ENCODE measurements at regions not wholly inside any gene's neighbourhood (a gene's known extent, or its start where the extent isn't known, plus 50 kb on each side); places are given as distances from the start of the nearest gene placed in this dataset.

DNA sequence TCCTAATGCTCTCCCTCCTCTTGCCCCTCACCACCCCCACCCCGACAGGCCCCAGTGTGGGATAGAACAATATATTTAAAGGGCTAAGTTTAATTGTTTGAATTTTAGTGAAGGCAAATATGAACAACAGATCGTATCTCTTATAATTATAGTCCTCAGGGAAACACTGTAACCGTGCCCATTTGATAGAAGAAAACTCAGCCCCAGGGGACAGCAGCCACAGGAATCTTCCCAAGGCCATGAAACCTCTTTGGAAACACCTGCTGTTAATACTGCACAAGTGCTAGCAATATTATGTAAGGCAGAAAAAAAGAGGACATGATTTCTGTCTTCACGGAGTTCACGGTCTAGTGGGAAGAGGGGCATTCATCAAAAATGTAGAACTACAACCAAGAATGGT lies 142.2 kb downstream of the URB2 start:
- no peak for DNase-seq

DNA sequence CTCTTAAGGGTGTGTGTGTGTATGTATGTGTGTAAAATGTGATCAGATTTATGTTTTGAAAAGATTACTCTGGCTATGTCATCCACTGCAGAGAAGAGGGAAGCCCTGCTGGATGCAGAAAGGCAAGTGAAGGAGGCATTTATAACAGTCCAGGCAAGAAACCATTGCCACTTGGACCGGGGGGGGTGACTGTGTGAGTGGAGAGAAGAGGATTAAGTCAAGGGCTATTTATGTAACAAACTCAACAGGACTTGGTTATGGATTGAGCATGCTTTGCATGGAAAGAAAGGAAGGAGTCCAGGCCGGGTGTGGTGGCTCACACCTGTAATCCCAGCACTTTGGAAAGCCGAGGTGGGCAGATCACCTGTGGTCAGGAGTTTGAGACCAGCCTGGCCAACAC lies 143.0 kb downstream of the URB2 start:
- no peak for DNase-seq

DNA sequence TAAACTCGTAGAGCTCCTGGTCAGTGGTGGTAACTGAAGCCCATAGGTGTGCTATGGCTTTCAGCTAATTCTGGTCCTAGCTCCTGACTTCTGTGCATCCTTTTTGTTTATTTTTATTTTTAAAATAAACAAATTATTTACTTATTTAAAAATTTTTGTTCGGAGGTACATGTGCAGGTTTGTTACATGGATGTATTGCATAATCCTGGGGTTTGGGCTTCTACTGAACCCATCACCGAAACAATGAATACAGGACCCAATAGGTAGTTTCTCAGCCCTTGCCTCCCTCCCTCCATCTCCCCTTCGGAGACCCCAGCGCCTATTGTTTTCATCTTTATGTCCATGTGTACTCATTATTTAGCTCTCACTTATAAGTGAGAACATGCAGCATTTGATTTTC lies 143.8 kb downstream of the URB2 start:
- no peak for DNase-seq

DNA sequence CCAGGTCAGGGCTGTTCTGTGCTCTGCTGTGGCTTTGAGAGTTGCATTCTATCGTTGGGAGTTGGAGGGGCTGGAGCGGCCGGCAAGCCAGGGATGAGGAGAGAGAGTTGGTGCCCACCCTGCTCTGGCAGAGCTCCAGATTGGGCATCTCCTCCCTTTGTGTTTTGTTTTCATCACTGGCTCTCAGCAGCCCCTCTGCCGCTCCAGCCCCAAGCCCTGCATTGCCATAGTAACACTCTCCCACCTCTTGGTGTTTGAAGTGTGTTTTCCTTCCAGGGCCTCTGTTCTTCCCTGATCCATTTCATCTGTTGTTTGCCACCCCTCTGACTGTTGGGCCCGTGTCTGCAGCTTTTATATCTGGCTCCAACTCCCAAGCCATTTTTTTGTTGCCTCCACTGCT lies 152.7 kb downstream of the URB2 start:
- no peak for DNase-seq

- DNase-seq = no peak
Observed at GRCh38 chr1:229781453-229781852, 155.4 kb downstream of the URB2 start.

DNA sequence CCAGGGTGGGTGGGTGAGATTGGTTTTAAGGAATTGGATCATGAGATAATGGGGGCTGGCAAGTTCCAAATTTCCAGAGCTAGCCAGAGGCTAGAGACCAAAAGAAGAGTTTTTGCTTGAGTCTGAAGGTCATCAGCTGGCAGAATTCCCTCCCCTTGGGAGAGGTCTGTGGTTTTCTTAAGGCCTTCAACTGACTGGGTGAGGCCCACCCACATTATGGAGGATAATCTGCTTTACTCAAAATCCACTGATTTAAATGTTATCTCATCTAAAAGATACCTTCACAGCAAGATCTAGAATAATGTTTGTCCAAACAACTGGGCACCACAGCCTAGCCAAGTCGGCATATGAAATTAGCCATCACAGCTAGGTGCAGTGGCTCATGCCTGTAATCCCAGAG lies 156.4 kb downstream of the URB2 start:
- DNase-seq = no peak

DNA sequence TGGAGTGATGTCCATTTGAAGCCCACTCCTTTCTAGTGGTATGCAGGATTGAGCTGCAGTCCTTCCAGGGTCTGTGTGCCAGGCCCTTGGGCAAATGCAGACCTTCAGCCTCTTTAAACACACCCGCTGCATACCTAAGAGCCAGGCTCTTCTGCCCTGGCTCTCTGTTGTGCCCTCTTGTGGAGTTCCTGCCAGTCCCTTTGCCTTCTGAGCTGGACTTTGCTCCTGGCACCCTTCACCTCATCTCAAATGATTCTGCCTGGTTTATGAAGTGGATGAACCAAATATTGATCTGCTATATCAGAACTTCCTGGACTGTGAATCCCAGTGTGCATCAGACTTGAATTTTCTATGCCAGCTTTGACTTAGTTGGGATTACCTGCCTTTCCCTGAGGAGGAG lies 158.8 kb downstream of the URB2 start:
- DNase-seq = no peak

DNA sequence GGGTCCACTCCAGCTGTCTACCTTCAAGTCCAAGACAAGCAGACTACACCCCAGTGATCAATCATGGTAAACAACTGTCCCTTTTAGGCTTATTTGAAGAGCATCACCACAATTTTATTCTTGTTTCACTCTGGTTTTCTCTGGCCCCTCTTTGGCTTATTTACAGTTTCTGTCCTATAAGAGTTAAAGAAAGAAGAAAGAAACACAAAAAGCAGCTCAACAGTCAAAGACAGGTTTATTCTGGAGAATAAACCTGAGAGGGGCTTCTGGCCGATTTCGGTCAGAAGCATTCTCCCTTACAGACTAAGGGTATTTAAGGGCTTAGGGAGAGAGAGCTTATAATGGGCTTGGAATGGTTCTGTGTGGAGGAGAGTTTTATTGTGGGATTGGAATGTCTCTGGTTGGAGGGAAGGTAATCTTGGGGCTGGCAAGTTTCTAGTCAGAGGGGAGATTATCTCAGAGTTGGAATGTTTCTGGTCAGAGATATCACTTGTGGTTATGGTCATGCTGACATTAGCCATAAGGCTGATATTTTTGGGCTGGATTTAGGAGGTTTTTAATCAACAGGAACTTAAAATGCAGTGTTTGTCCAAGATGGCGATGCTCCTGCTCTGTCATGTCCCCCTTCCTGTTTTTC lies 161.0 kb downstream of the URB2 start:
- DNase-seq = no peak

GRCh38 chr1:229788004-229788403 lies 162.0 kb downstream of the URB2 start:
- no peak for DNase-seq

- no peak for DNase-seq
Observed at GRCh38 chr1:229792012-229792975, 166.2 kb downstream of the URB2 start.

GRCh38 chr1:229793488-229793887 lies 167.4 kb downstream of the URB2 start:
- no peak for DNase-seq

GRCh38 chr1:229798558-229798957 lies 172.5 kb downstream of the URB2 start:
- no peak for DNase-seq

DNA sequence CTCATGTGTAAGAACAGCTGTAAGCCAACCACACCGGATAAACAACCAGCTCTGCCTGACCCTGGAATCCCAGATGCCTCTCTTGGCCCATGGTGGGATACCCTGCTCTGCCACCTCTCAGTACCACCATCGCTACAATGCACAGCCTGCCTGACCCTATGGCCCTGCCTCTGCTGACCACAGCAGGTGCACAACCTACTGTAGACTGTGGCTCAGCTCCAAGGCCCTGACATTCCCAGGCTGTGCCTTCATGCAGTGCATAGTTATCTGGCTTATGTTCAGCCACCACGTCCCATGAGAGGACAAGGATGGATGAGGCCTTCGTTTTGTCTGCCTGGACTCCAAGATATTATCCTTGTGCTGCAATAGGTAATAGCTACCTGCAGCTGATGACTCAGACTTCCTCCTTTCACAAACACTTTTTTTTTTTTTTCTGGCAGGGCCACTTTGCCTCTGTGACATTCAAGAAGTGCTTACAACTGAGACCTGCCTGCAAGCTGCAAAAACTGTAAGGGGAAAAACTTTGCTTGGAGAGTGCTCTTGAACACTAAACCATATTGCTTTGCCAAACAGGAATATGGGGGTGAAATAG lies 177.7 kb downstream of the URB2 start:
- no peak for DNase-seq

DNA sequence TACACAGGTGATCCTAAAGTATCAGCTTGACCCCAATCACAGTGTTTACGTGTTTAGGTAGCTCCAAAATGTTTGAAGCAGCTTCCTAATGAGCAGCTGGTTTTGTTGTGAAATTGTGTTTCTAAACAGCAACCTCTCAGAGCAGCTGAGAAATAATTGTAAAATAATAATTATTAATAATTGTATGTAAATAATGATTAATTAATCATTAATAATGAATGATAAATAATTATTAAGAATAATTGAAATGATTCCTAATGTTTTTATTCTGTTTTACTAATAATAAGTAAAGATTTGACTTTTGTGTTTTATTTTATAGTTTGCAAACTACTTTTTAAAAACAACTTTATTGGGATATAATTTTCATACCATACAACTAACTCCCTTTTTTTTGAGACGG lies 182.2 kb downstream of the URB2 start:
- DNase-seq = no peak

DNA sequence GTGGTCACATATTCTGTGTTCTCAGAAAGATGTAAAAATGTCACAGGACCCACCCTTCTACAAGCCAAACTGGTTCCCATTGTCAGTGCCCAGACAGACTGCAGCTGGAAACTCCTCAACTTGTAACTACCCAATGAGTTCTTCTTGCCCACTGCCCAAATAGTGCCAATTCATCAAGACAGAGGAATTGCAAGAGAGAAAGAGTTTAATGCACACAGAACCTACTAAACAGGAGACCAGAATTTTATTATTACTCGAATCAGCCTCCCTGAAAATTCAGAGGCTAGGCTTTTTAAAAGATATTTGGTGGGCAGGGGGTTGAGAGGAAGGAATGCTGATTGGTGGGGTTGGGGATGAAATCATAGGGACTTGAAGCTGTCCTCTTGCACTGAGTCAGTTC lies 184.1 kb downstream of the URB2 start:
- DNase-seq = no peak

DNA sequence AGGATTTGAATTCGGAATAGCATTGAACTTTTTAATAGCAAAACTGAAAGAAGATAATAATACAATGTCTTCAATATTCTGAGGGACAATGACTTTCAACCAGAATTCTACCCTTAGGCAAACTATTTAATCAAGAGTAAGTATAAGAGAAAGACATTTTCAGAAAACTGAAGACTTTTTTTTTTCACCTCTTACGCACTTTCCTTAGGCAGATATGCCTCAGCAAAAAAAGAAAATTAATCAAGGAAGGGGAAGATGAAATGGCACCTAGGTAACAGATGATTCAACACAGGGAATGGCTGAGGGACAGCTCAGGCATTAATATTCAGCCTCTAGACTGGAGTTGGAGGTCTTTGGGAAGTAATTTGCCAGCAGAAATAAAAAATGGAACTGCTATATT lies 184.9 kb downstream of the URB2 start:
- no peak for DNase-seq

GRCh38 chr1:229812148-229812547 lies 186.1 kb downstream of the URB2 start:
- DNase-seq = no peak

GRCh38 chr1:229812693-229813092 lies 186.6 kb downstream of the URB2 start:
- DNase-seq = no peak

DNA sequence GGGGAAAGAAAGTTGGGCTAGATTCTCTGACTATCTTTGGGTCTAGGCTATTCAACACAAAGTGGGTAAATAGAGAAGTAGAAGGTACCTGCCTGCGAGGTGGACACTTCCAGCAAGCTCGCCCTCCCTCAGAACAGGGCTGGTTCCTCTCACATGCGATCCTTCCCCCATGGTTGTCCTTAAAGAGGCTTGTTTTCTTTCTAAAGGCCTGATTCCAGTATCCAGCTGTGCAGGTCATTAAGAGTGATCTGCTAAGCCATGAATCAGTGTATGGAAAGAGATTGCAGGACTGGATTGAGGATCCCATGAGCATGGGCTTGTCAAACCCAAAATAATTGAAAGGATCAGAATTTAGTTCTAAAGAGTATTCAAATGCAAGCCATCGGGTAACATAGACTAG lies 189.0 kb downstream of the URB2 start:
- DNase-seq = no peak

- no peak for DNase-seq
Observed at GRCh38 chr1:229815961-229816360, 189.9 kb downstream of the URB2 start.

DNA sequence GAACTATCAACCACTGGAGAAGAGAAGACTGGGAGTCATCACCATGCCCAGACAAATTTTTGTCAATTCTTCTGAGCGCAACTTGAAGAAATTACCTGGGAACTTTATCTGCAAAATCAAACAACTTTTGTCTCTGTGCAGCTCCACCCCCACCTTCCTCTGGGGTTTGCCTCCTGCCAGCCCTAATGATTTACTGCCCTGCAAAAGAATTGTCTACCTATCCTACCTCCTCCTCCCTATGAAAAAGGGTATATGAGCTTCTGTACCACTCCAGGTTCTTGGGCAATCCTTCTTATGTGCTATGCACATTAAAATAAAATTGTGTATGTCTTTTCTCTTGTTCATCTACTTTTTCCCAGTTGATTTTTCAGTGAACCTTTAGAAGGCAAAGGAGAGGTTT lies 191.9 kb downstream of the URB2 start:
- no peak for DNase-seq

DNA sequence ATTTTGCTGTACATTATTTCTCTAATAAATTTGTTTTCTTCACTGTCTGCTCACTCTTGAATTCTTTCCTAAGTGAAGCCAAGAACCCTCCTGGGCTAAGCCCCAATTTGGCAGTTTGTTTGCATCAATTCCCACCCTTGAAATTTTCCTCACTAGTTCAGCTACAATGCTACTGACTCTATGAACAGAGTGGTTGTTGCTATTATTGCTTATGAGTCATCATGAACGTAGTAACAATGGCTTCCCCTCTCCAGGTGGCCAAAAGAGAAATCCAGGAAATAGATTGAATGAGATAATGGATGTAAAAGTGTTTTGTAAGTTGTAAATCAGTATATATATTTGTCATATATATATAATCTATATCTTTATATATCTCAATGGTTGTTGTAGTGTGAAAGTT lies 193.0 kb downstream of the URB2 start:
- no peak for DNase-seq

DNA sequence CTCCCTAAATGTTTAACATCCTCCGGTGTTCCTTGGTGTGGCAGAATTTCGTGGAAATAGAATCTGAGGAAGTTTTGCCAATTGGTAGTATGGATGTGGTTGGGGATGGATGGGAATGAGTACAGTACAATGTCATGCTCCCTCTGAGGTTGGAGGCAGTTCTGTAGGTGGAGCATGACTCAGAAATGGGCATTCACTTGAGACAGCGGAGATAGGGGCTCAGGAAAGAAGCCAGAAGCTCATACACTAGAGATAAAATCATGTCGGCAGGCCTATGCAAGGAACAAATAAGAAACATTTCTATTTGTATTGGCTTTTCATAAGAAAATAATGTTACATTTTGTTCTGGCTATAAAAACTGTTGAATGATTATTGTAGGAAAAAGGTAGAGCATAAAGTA lies 196.0 kb downstream of the URB2 start:
- no peak for DNase-seq

DNA sequence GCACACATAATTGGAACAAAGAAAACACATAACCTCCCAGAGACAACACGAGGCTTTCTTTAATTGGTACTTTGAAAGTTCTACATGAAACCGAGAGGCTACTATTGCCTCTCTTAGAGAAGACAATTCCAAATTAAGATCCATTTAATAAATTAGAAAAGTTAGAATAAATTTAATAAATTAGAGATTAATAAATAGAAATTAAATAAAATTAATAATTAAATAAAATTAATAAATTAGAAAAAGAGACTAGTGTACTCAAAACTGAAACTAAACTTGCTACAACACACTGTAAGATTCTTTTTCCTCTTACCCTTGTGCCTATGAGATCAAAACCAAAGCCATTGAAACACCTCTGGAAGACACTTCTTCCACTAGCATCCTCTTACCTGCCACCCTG lies 199.0 kb downstream of the URB2 start:
- no peak for DNase-seq

Data from activated naive CD4-positive, alpha-beta T cell treated with anti-CD3 and anti-CD28 coated beads, Interleukin-2, amount 50 U/mL, for 16 hours (primary cell).